ENCODE measurements at regions not wholly inside any gene's neighbourhood (a gene's known extent, or its start where the extent isn't known, plus 50 kb on each side); places are given as distances from the start of the nearest gene placed in this dataset.

- H3K14ac ChIP-seq (replicated peaks; ENCODE audit: low read depth, low read length): no peak overlapping the region
- H3K4me2 ChIP-seq (ENCODE audit: low read depth, low read length): no peak overlapping the region
- ChIA-PET POLR2A (ENCODE audit: unreplicated experiment) (no interaction called here), CTCF (no interaction called here)
- H2BK5ac ChIP-seq (ENCODE audit: low read depth, low read length, poor library complexity, severe bottlenecking): no peak overlapping the region
- H2AK5ac ChIP-seq (ENCODE audit: low read depth, low read length): no peak overlapping the region
- H3K27ac ChIP-seq (ENCODE audit: insufficient read depth, low read length): no peak overlapping the region
- no peaks in the 10 kb centered on the region for H3K4me1 ChIP-seq (ENCODE audit: control insufficient read depth, insufficient read depth, low read length)
- H2BK20ac ChIP-seq (ENCODE audit: low read depth, low read length): no peak overlapping the region
- WGBS, 2 experiments (ENCODE audit: extremely low coverage in 2 of 2, insufficient read length in 1 of 2): 29% methylated on average over 2 of the region's 17 CpGs; no CpG with 5 or more reads in 1 of the 2 experiments
- no peaks in the 10 kb centered on the region for H3K36me3 ChIP-seq (ENCODE audit: control insufficient read depth, insufficient read depth, low read length)
- H3K4me3 ChIP-seq (ENCODE audit: insufficient read depth, low read depth, low read length): no peak overlapping the region
- H3K23ac ChIP-seq (ENCODE audit: low read depth, low read length): no peak overlapping the region
- no TSS peak for BruUV-seq (replicated peaks)
- H3K9me3 ChIP-seq (ENCODE audit: control insufficient read depth, insufficient read depth, low read length): peaks cover 72% of the 10 kb centered on the region
- no peak overlapping the region for H4K8ac ChIP-seq (ENCODE audit: low read depth in 2 of 2, low read length in 2 of 2)
- TF ChIP-seq BHLHE40 (IDR thresholded peaks at IDR 0.05; ENCODE audit: low read depth, low read length) (no peak), NFE2L2 (IDR thresholded peaks at IDR 0.05; ENCODE audit: low read depth, low read length) (no peak), MXI1 (IDR thresholded peaks at IDR 0.05; ENCODE audit: borderline replicate concordance, low read depth, low read length) (no peak), ELK1 (IDR thresholded peaks at IDR 0.05; ENCODE audit: borderline replicate concordance, low read depth, low read length) (no peak), RFX5 (IDR thresholded peaks at IDR 0.05; ENCODE audit: low read depth, low read length) (no peak), RAD21 (IDR thresholded peaks at IDR 0.05; ENCODE audit: low read length) (no peak), CEBPB (IDR thresholded peaks at IDR 0.05; ENCODE audit: low read depth, low read length) (no peak), SMC3 (IDR thresholded peaks at IDR 0.05; ENCODE audit: low read depth, low read length) (no peak), RCOR1 (IDR thresholded peaks at IDR 0.05; ENCODE audit: insufficient replicate concordance, low read length) (no peak), POLR2A (IDR thresholded peaks at IDR 0.05; ENCODE audit: low read depth, low read length) (no peak), MAZ (IDR thresholded peaks at IDR 0.05; ENCODE audit: borderline replicate concordance, low read depth, low read length) (no peak), USF2 (IDR thresholded peaks at IDR 0.05; ENCODE audit: low read depth, low read length) (no peak), CHD1 (IDR thresholded peaks at IDR 0.05; ENCODE audit: low read depth, low read length) (no peak), FOS (IDR thresholded peaks at IDR 0.05; ENCODE audit: low read depth, low read length) (no peak), CTCF (conservative IDR thresholded peaks at IDR 0.05; ENCODE audit: low read depth, low read length) (no peak), MAFK (IDR thresholded peaks at IDR 0.05; ENCODE audit: low read depth, low read length) (no peak)
- no peak for ATAC-seq (ENCODE audit: low read depth)
- H2BK15ac ChIP-seq (ENCODE audit: low read depth, low read length): no peak overlapping the region
- no peak overlapping the region for H3K18ac ChIP-seq (ENCODE audit: low read depth, low read length)
- H4K20me1 ChIP-seq (ENCODE audit: insufficient read depth, low read length): no peaks in the 10 kb centered on the region
- H2AK9ac ChIP-seq (replicated peaks; ENCODE audit: low read depth, low read length, poor library complexity): no peak overlapping the region
- no peak overlapping the region for H4K5ac ChIP-seq (ENCODE audit: low read depth, low read length)
- dilution Hi-C loops (cut with HindIII; ENCODE audit: low sequenced_read_pairs, unreplicated experiment): no loop called here
- H3K56ac ChIP-seq (ENCODE audit: extremely low read depth, insufficient read depth, low read length): no peak overlapping the region
- no peaks in the 10 kb centered on the region for H3K9me1 ChIP-seq (ENCODE audit: insufficient read depth, low read length)
- no peak overlapping the region for H3K4ac ChIP-seq (ENCODE audit: low read depth, low read length)
- in situ Hi-C loops (cut with MboI; ENCODE audit: low sequenced_read_pairs): no loop called here
- no peak overlapping the region for H3K9ac ChIP-seq (ENCODE audit: low read depth, low read length)
- H3K27me3 ChIP-seq (ENCODE audit: control insufficient read depth, insufficient read depth, low read length): no peaks in the 10 kb centered on the region
- no peaks in the 10 kb centered on the region for H3K79me1 ChIP-seq (ENCODE audit: low read depth in 1 of 2, low read length in 2 of 2)
- intact Hi-C loops (cut with micrococcal nuclease): no loop called here
- no peak overlapping the region for H4K91ac ChIP-seq (ENCODE audit: insufficient read depth, low read depth, low read length)
- H2AFZ ChIP-seq (replicated peaks; ENCODE audit: low read length, poor library complexity): no peak overlapping the region
- no peak for DNase-seq
- H2BK120ac ChIP-seq (ENCODE audit: low read depth, low read length): no peak overlapping the region
Measured at GRCh38 chr22:49548356-49549202, 279.1 kb downstream of the BRD1 start.

Data from IMR-90 (cell line).